AG04450 (cell line): ENCODE measurements at regions not wholly inside any gene's neighbourhood (a gene's known extent, or its start where the extent isn't known, plus 50 kb on each side); places are given as distances from the start of the nearest gene placed in this dataset.

Source experiments
- CTCF ChIA-PET: fragments of 300-600, 350-600 bp; formaldehyde crosslinking; extraction: SDS; loops from one replicate; lab custom pipeline; 2022; ENCODE audit warnings: antibody characterized with exemption, inconsistent platforms; lab: Charles Lee
- POLR2A ChIA-PET: fragments of 350-600 bp; formaldehyde crosslinking; extraction: SDS; loops from one replicate; lab custom pipeline; 2021; ENCODE audit warnings: antibody characterized with exemption, inconsistent platforms; lab: Yijun Ruan, JAX
- DNase-seq: peaks from one replicate; pipeline ENCODE4 v3.0.0-alpha.2; 2011; ENCODE audit warnings: low read depth, low spot score
- H3K27ac ChIP-seq: one replicate; pipeline ENCODE4 v1.5.1; 2012; ENCODE audit warnings: low read depth, low read length, control low read depth
- H3K27me3 ChIP-seq: one replicate; pipeline ENCODE4 v1.6.0; 2012; ENCODE audit warnings: low read length; ENCODE audit not compliant: control insufficient read depth, insufficient read depth
- H3K4me3 ChIP-seq: 2 replicates; pipeline ENCODE4 v1.5.1; 2011; ENCODE audit warnings: mild to moderate bottlenecking, low read depth, low read length, control low read depth
- H3K9me3 ChIP-seq: 2 replicates; pipeline ENCODE4 v1.5.1; 2012; ENCODE audit warnings: low read length; ENCODE audit not compliant: control insufficient read depth, insufficient read depth
- TF ChIP-seq, protein P1 (sequence below): IDR thresholded peaks from 2 replicates; pipeline ENCODE4 v1.5.1; 2011; ENCODE audit warnings: low read depth, low read length, control low read depth, inconsistent platforms

DNA sequence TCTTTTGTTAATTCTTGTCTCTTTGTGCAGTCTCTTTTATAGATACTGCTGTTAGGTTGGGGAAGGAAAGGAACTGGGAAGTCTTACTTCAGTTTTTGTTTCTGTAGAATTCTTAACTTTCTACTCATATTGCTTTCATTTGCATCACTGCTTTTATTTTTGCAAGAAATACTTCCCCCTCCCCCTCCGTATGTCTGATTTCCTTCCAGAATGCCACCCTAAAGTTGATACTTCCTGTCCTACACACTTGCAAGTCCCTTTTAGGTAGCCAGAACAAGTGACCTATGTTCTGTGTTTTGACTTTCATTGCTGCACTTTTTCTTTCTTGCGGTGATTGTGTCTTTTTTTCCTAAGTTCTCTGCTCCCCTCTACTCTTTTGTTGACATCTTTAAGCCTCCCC is 477.4 kb downstream of the RSL24D1 start:
- no peak for DNase-seq
- CTCF ChIA-PET = no interaction called here
- POLR2A ChIA-PET = no interaction called here
- Histone ChIP-seq H3K27me3 (no peaks in the 10 kb centered on the region), H3K4me3 (no peak overlapping the region), H3K27ac (no peak overlapping the region), H3K9me3 (peaks cover 2% of the 10 kb centered on the region; the same call in 1 of the 2 replicates)
- TF ChIP-seq, protein P1, sequence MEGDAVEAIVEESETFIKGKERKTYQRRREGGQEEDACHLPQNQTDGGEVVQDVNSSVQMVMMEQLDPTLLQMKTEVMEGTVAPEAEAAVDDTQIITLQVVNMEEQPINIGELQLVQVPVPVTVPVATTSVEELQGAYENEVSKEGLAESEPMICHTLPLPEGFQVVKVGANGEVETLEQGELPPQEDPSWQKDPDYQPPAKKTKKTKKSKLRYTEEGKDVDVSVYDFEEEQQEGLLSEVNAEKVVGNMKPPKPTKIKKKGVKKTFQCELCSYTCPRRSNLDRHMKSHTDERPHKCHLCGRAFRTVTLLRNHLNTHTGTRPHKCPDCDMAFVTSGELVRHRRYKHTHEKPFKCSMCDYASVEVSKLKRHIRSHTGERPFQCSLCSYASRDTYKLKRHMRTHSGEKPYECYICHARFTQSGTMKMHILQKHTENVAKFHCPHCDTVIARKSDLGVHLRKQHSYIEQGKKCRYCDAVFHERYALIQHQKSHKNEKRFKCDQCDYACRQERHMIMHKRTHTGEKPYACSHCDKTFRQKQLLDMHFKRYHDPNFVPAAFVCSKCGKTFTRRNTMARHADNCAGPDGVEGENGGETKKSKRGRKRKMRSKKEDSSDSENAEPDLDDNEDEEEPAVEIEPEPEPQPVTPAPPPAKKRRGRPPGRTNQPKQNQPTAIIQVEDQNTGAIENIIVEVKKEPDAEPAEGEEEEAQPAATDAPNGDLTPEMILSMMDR = no peak

DNA sequence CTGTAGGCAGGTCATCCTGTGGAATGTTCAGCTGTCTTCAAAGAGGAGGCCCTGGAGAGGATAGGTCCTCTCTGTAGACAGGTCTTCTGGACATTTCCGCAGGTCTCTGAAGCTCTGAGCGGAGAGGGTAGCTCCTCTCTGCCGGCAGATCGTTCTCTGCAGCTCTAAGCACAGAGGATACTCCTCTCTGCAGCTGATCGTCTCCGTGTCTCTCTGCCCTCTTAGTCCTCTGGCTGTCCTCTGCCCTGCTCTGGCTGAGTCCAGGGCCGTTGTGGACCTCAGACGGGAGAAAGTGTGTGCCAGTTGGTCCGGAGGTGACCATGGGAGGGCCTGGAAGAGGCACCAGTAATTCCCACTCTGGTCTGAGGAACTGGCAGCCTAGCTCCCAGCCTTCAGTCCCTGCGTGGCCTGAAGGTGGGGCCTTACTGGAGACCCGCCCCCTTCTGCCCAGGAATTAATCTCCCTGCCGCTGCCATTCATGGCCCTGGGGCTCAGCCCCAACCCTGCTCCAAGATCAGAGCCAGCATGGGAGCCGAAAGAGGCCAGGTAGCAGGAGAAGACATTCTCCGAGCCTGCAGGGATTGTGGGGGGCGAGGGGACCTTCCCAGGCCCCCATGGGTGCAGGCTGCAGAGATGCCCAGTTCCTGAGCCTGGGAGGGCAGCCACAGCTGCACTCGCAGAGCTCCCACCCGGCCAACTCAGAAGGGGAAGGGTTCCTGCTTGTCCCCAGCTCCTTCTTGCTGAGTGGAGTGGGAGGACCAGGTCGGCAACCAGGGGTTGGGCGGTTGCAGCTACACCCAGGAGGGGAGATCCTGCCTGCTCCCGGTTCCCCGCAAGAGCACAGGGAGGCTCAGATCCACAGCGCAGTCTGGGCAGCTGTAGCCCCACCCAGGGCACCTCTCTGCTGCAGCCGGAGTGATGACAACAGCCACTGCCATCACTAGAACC is 488.7 kb downstream of the RSL24D1 start:
- no peak overlapping the region for H3K27ac ChIP-seq
- H3K4me3 ChIP-seq = no peak overlapping the region
- no peak for DNase-seq
- POLR2A ChIA-PET = no interaction called here
- TF ChIP-seq, protein P1 = no peak
- CTCF ChIA-PET = interaction anchor here (0.6 kb wide), 1 partner anchor 29 kb away, joined by 4 read pairs; no protein-coding TSS in a partner anchor
- peaks cover 11% of the 10 kb centered on the region for H3K9me3 ChIP-seq
- no peaks in the 10 kb centered on the region for H3K27me3 ChIP-seq

DNA sequence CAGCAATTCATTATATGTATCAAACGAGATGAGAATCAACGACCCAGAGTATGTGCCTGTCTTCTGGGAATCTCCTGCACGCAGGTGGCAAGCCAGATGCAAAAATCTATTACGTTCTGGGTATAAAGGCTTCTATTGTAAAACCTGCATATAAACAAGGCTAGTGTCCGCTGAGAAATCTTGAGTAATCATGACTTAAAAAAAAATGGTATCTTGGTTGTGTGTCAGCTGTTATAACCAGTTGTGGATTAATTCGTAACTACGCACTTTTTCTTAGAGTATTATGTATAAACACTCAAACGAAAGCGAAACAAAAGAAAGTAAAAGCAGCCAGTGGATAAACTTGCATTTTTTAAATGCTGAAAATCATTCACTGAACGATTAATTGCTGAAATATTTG is 509.1 kb downstream of the RSL24D1 start:
- TF ChIP-seq, protein P1 = no peak

More for the DNA sequence above, 509.1 kb downstream of the RSL24D1 start:
- POLR2A ChIA-PET = no interaction called here
- DNase-seq = no peak
- no peak overlapping the region for H3K4me3 ChIP-seq
- CTCF ChIA-PET = no interaction called here
- H3K27ac ChIP-seq = no peak overlapping the region
- no peaks in the 10 kb centered on the region for H3K27me3 ChIP-seq
- H3K9me3 ChIP-seq = peaks cover 2% of the 10 kb centered on the region
